Loucy (cell line): ENCODE measurements at regions not wholly inside any gene's neighbourhood (a gene's known extent, or its start where the extent isn't known, plus 50 kb on each side); places are given as distances from the start of the nearest gene placed in this dataset.

Experiments
- H2AFZ ChIP-seq: fragments of 200-600 bp; sonication (generic); 2 replicates; pipeline ENCODE4 v1.6.0; 2016; ENCODE audit warnings: antibody characterized with exemption, mild to moderate bottlenecking, low read length, moderate library complexity
- H3F3A ChIP-seq: fragments of 200-600 bp; 2 replicates; pipeline ENCODE4 v1.6.0; 2016; ENCODE audit warnings: antibody characterized with exemption, low read depth, mild to moderate bottlenecking
- H3K27me3 ChIP-seq: fragments of 200-600 bp; sonication (generic); 2 replicates; pipeline ENCODE4 v1.6.1; 2014; ENCODE audit warnings: low read length, mild to moderate bottlenecking; ENCODE audit not compliant: insufficient read depth, poor library complexity, severe bottlenecking
- H3K36me3 ChIP-seq: fragments of 200-600 bp; sonication (generic); 2 replicates; pipeline ENCODE4 v1.6.1; 2016; ENCODE audit warnings: low read length; ENCODE audit not compliant: insufficient read depth
- H3K4me1 ChIP-seq: fragments of 200-600 bp; sonication (generic); 2 replicates; pipeline ENCODE4 v1.5.1; 2014; ENCODE audit warnings: low read length, mild to moderate bottlenecking; ENCODE audit not compliant: insufficient read depth, poor library complexity, severe bottlenecking
- H3K4me2 ChIP-seq: fragments of 200-600 bp; sonication (generic); 2 replicates; pipeline ENCODE4 v1.6.0; 2014; ENCODE audit warnings: antibody characterized with exemption, low read length, low read depth, mild to moderate bottlenecking; ENCODE audit not compliant: poor library complexity, severe bottlenecking
- H3K4me3 ChIP-seq: fragments of 200-600 bp; sonication (generic); 2 replicates; pipeline ENCODE4 v1.5.1; 2014; ENCODE audit warnings: low read length, mild to moderate bottlenecking, mixed read lengths; ENCODE audit not compliant: poor library complexity, severe bottlenecking
- H3K79me2 ChIP-seq: fragments of 200-600 bp; sonication (generic); 2 replicates; pipeline ENCODE4 v1.6.1; 2014; ENCODE audit warnings: low read length; ENCODE audit not compliant: insufficient read depth
- H3K9ac ChIP-seq: fragments of 200-600 bp; sonication (generic); 2 replicates; pipeline ENCODE4 v1.6.0; 2014; ENCODE audit warnings: mild to moderate bottlenecking, low read depth, low read length, moderate library complexity; ENCODE audit not compliant: poor library complexity, severe bottlenecking
- H3K9me2 ChIP-seq: fragments of 200-600 bp; sonication (generic); replicated peaks from 2 replicates; pipeline ENCODE4 v1.6.1; 2016; ENCODE audit warnings: low read depth, low read length, mixed read lengths
- H3K9me3 ChIP-seq: fragments of 200-600 bp; sonication (generic); 2 replicates; pipeline ENCODE4 v1.6.1; 2014; ENCODE audit warnings: mild to moderate bottlenecking, antibody characterized with exemption, low read length, low read depth; ENCODE audit not compliant: insufficient read depth
- H4K20me1 ChIP-seq: fragments of 200-600 bp; sonication (generic); 2 replicates; pipeline ENCODE4 v1.6.0; 2014; ENCODE audit warnings: antibody characterized with exemption, low read length, mild to moderate bottlenecking; ENCODE audit not compliant: insufficient read depth, poor library complexity, severe bottlenecking
- EZH2phosphoT487 ChIP-seq: fragments of 200-600 bp; IDR thresholded peaks from 2 replicates; pipeline ENCODE4 v1.6.1; 2018; ENCODE audit warnings: antibody characterized with exemption, mild to moderate bottlenecking, moderate library complexity, borderline replicate concordance
- TF ChIP-seq, protein P1 (sequence below): fragments of 200-600 bp; sonication (generic); conservative IDR thresholded peaks from 2 replicates; pipeline ENCODE4 v1.5.1; 2014; ENCODE audit warnings: mild to moderate bottlenecking, antibody characterized with exemption, low read length

DNA sequence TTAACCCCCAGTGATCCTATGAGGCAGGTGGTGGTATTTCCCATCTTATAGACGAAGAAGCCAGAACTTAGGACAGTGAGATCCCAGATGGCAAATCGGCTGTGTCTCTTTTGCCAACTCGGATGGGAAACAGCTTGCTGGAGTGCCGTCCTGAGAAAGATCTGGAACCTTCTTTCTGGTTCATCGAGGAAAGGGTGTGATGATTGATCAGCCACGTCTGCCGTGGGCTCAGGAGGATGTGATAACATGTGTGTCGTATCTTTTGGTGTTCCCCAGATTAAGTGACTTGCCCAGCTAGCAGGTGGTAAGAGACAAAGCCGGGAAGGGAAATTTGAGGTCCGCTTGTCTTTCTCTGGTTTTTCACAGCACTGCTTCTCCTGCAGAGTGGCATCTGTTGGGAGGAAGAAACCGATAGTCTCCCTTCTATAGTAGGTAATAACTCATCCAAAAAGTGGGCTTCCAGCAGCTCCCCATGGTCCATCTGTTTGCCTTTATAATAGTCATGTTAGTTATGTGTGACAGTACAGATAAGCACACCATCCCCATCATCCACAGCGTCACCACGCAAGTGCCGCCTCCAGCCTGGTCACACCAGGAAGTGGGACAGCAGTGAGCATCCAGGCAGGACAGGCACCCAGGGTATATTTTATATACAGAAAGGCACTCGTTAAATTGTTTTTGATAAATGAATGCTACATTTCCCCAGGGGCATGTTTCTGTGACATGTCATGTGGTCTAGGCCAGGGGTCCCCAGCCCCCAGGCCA is 175.5 kb downstream of the KATNIP start:
- Histone ChIP-seq H3K79me2 (no peaks in the 10 kb centered on the region), H3K9me3 (no peaks in the 10 kb centered on the region), H3K36me3 (no peaks in the 10 kb centered on the region), H3K9me2 (no peaks in the 10 kb centered on the region), H4K20me1 (no peaks in the 10 kb centered on the region), H3K9ac (no peak overlapping the region), H3F3A (no peaks in the 10 kb centered on the region), H3K27me3 (no peaks in the 10 kb centered on the region), H2AFZ (no peak overlapping the region), H3K4me1 (no peaks in the 10 kb centered on the region), H3K4me3 (no peak overlapping the region), H3K4me2 (no peak overlapping the region)
- TF ChIP-seq EZH2phosphoT487: no peak
- TF ChIP-seq, protein P1, sequence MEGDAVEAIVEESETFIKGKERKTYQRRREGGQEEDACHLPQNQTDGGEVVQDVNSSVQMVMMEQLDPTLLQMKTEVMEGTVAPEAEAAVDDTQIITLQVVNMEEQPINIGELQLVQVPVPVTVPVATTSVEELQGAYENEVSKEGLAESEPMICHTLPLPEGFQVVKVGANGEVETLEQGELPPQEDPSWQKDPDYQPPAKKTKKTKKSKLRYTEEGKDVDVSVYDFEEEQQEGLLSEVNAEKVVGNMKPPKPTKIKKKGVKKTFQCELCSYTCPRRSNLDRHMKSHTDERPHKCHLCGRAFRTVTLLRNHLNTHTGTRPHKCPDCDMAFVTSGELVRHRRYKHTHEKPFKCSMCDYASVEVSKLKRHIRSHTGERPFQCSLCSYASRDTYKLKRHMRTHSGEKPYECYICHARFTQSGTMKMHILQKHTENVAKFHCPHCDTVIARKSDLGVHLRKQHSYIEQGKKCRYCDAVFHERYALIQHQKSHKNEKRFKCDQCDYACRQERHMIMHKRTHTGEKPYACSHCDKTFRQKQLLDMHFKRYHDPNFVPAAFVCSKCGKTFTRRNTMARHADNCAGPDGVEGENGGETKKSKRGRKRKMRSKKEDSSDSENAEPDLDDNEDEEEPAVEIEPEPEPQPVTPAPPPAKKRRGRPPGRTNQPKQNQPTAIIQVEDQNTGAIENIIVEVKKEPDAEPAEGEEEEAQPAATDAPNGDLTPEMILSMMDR: no peak

- no peak for TF ChIP-seq EZH2phosphoT487
- TF ChIP-seq, protein P1: no peak
- H3K27me3 ChIP-seq: no peaks in the 10 kb centered on the region
- no peaks in the 10 kb centered on the region for H3K9me3 ChIP-seq
- no peaks in the 10 kb centered on the region for H3F3A ChIP-seq
- no peak overlapping the region for H2AFZ ChIP-seq
- H3K4me3 ChIP-seq: no peak overlapping the region
- H3K4me2 ChIP-seq: no peak overlapping the region
- no peaks in the 10 kb centered on the region for H3K36me3 ChIP-seq
- H3K9me2 ChIP-seq: no peaks in the 10 kb centered on the region
- H3K79me2 ChIP-seq: no peaks in the 10 kb centered on the region
- no peak overlapping the region for H3K9ac ChIP-seq
- no peaks in the 10 kb centered on the region for H3K4me1 ChIP-seq
- H4K20me1 ChIP-seq: no peaks in the 10 kb centered on the region
Measured at GRCh38 chr16:27726621-27727261, 176.8 kb downstream of the KATNIP start.

- Histone ChIP-seq H3K9me2 (no peaks in the 10 kb centered on the region), H3K9me3 (no peaks in the 10 kb centered on the region), H4K20me1 (no peaks in the 10 kb centered on the region), H3K4me3 (no peak overlapping the region), H3K27me3 (no peaks in the 10 kb centered on the region), H3K9ac (no peak overlapping the region), H3K4me1 (no peaks in the 10 kb centered on the region), H3K4me2 (no peak overlapping the region), H3F3A (no peaks in the 10 kb centered on the region), H3K36me3 (no peaks in the 10 kb centered on the region), H3K79me2 (no peaks in the 10 kb centered on the region), H2AFZ (no peak overlapping the region)
- TF ChIP-seq, protein P1: no peak
- no peak for TF ChIP-seq EZH2phosphoT487
Measured at GRCh38 chr16:27727941-27728340, 178.0 kb downstream of the KATNIP start.
